ENCODE measurements at regions not wholly inside any gene's neighbourhood (a gene's known extent, or its start where the extent isn't known, plus 50 kb on each side); places are given as distances from the start of the nearest gene placed in this dataset.
"Not testable (repeated sequence)": the region's sequence is repeated elsewhere in the genome, so short reads cannot be mapped to it uniquely, and the experiment has no call there.

DNA sequence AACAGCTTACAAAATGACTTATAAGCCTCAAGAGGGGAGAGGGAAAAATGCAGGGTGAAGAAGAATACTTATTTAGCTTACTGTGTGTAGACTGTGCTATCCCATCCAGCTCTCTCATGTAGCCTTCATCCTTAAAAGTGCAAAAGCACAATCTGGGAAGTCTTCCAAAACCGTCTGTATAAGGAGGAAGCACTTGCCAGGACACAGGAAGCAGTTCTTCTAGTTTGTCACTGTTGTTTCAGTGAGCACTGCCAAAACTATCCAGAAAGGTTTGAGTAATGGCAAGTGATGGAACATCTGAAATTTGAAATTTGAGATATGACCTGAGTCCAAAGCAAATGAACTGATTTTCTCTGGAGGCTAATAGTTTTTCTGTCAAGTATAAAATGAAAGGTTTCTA, 140.8 kb upstream of the ISL1 start:
- no peaks in the 10 kb centered on the region for H4K20me1 ChIP-seq (ENCODE audit: insufficient read depth, low read length)
- TF ChIP-seq EZH2 (IDR thresholded peaks at IDR 0.05; ENCODE audit: borderline replicate concordance, low read depth, low read length, severe bottlenecking) = no peak
- TF ChIP-seq, protein P1, sequence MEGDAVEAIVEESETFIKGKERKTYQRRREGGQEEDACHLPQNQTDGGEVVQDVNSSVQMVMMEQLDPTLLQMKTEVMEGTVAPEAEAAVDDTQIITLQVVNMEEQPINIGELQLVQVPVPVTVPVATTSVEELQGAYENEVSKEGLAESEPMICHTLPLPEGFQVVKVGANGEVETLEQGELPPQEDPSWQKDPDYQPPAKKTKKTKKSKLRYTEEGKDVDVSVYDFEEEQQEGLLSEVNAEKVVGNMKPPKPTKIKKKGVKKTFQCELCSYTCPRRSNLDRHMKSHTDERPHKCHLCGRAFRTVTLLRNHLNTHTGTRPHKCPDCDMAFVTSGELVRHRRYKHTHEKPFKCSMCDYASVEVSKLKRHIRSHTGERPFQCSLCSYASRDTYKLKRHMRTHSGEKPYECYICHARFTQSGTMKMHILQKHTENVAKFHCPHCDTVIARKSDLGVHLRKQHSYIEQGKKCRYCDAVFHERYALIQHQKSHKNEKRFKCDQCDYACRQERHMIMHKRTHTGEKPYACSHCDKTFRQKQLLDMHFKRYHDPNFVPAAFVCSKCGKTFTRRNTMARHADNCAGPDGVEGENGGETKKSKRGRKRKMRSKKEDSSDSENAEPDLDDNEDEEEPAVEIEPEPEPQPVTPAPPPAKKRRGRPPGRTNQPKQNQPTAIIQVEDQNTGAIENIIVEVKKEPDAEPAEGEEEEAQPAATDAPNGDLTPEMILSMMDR (IDR thresholded peaks at IDR 0.05; ENCODE audit: borderline replicate concordance, extremely low read depth, low read length, poor library complexity, severe bottlenecking) = no peak
- no peaks in the 10 kb centered on the region for H3K9me3 ChIP-seq (ENCODE audit: insufficient read depth, low read length, severe bottlenecking)
- ATAC-seq (ENCODE audit: insufficient read depth, low read depth) (no peak), DNase-seq (no peak)
- H3K27me3 ChIP-seq (ENCODE audit: insufficient read depth, low read length, poor library complexity) = no peaks in the 10 kb centered on the region
- H3K79me2 ChIP-seq (ENCODE audit: insufficient read depth, low read length) = no peaks in the 10 kb centered on the region
- no peak overlapping the region for H3K4me2 ChIP-seq (ENCODE audit: insufficient read depth, low read length)
- H3K27ac ChIP-seq (ENCODE audit: low read length) = no peak overlapping the region
- no peak overlapping the region for H3K4me3 ChIP-seq (ENCODE audit: low read depth in 1 of 2, low read length in 2 of 2)
- H3K9ac ChIP-seq (ENCODE audit: low read depth, low read length) = no peak overlapping the region
- H3K4me1 ChIP-seq (ENCODE audit: insufficient read depth, low read length) = no peaks in the 10 kb centered on the region
- no peaks in the 10 kb centered on the region for H3K36me3 ChIP-seq (ENCODE audit: insufficient read depth, low read length)
- no peak overlapping the region for H2AFZ ChIP-seq (ENCODE audit: low read depth, low read length)

DNA sequence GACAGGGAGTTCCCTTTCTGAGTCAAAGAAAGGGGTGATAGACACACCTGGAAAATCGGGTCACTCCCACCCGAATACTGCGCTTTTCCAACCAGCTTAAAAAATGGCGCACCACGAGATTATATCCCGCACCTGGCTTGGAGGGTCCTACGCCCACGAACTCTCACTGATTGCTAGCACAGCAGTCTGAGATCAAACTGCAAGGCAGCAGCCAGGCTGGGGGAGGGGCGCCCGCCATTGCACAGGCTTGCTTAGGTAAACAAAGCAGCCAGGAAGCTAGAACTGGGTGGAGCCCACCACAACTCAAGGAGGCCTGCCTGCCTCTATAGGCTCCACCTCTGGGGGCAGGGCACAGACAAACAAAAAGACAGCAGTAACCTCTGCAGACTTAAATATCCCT, 132.3 kb upstream of the ISL1 start:
- not testable (repeated sequence) for H3K27me3 ChIP-seq (ENCODE audit: insufficient read depth, low read length, poor library complexity); H3K4me1 ChIP-seq (ENCODE audit: insufficient read depth, low read length); H3K9ac ChIP-seq (ENCODE audit: low read depth, low read length); H4K20me1 ChIP-seq (ENCODE audit: insufficient read depth, low read length); H3K4me2 ChIP-seq (ENCODE audit: insufficient read depth, low read length); ATAC-seq (ENCODE audit: insufficient read depth, low read depth); H3K36me3 ChIP-seq (ENCODE audit: insufficient read depth, low read length); H3K79me2 ChIP-seq (ENCODE audit: insufficient read depth, low read length); H3K9me3 ChIP-seq (ENCODE audit: insufficient read depth, low read length, severe bottlenecking); H3K27ac ChIP-seq (ENCODE audit: low read length); H2AFZ ChIP-seq (ENCODE audit: low read depth, low read length); H3K4me3 ChIP-seq (ENCODE audit: low read depth in 1 of 2, low read length in 2 of 2)
- DNase-seq = peak; percentile 10

DNA sequence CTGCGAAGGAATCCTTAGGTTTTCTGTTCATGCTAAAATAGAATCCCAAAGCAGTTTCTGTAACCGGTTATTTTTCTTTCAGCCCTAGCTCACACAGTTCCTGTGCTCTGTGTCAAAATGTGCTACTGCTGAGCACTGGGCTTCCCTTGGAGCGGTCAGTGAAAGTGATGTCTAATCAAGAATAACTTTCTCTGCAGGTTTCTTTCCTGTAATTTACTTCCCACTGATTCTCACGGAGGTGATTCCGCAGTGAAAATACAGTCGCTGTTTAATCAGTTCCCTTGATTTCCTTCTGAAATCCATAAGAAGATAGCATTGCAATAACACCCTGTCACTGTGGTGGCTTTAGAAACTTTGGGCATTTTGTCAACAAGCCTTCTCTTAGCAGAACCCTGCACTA, 112.0 kb upstream of the ISL1 start:
- TF ChIP-seq, protein P1 (IDR thresholded peaks at IDR 0.05; ENCODE audit: borderline replicate concordance, extremely low read depth, low read length, poor library complexity, severe bottlenecking) = no peak
- no peak for ATAC-seq (ENCODE audit: insufficient read depth, low read depth)

DNA sequence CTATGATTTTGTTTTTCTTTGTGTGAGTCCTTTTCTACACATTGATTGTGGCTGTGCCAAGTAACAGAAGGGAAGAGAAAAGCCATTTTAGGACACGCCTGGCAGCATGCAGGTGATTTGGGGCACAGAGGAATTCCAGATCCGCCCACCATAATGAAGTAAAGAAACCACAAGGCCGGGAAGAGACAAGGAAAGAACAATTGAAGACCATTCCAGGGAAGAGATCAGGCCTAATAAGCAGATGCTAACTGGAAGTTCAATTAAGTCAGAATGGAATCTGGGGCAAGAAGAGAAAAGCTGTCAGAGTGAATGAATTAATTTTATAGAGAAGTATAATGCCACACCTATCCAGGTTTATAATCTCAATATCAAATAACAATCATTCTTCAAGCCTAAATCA, 110.2 kb upstream of the ISL1 start:
- H3K36me3 ChIP-seq (ENCODE audit: insufficient read depth, low read length) = no peaks in the 10 kb centered on the region
- no peak overlapping the region for H3K4me2 ChIP-seq (ENCODE audit: insufficient read depth, low read length)
- H3K9me3 ChIP-seq (ENCODE audit: insufficient read depth, low read length, severe bottlenecking) = no peaks in the 10 kb centered on the region
- no peak overlapping the region for H3K9ac ChIP-seq (ENCODE audit: low read depth, low read length)
- no peak overlapping the region for H2AFZ ChIP-seq (ENCODE audit: low read depth, low read length)
- no peak for TF ChIP-seq EZH2 (IDR thresholded peaks at IDR 0.05; ENCODE audit: borderline replicate concordance, low read depth, low read length, severe bottlenecking)
- TF ChIP-seq, protein P1 (IDR thresholded peaks at IDR 0.05; ENCODE audit: borderline replicate concordance, extremely low read depth, low read length, poor library complexity, severe bottlenecking) = no peak
- H3K27me3 ChIP-seq (ENCODE audit: insufficient read depth, low read length, poor library complexity) = no peaks in the 10 kb centered on the region
- H3K4me3 ChIP-seq (ENCODE audit: low read depth in 1 of 2, low read length in 2 of 2) = no peak overlapping the region
- no peak overlapping the region for H3K27ac ChIP-seq (ENCODE audit: low read length)
- DNase-seq (no peak), ATAC-seq (ENCODE audit: insufficient read depth, low read depth) (no peak)
- no peaks in the 10 kb centered on the region for H3K79me2 ChIP-seq (ENCODE audit: insufficient read depth, low read length)
- H3K4me1 ChIP-seq (ENCODE audit: insufficient read depth, low read length) = no peaks in the 10 kb centered on the region
- H4K20me1 ChIP-seq (ENCODE audit: insufficient read depth, low read length) = no peaks in the 10 kb centered on the region

More for the DNA sequence above, 112.0 kb upstream of the ISL1 start:
- no peak for DNase-seq
- Histone ChIP-seq H4K20me1 (ENCODE audit: insufficient read depth, low read length) (no peaks in the 10 kb centered on the region), H3K4me1 (ENCODE audit: insufficient read depth, low read length) (no peaks in the 10 kb centered on the region), H3K4me3 (ENCODE audit: low read depth in 1 of 2, low read length in 2 of 2) (no peak overlapping the region), H3K9me3 (ENCODE audit: insufficient read depth, low read length, severe bottlenecking) (no peaks in the 10 kb centered on the region), H3K36me3 (ENCODE audit: insufficient read depth, low read length) (no peaks in the 10 kb centered on the region), H3K27ac (ENCODE audit: low read length) (no peak overlapping the region), H3K9ac (ENCODE audit: low read depth, low read length) (no peak overlapping the region), H2AFZ (ENCODE audit: low read depth, low read length) (no peak overlapping the region), H3K4me2 (ENCODE audit: insufficient read depth, low read length) (no peak overlapping the region), H3K79me2 (ENCODE audit: insufficient read depth, low read length) (no peaks in the 10 kb centered on the region), H3K27me3 (ENCODE audit: insufficient read depth, low read length, poor library complexity) (no peaks in the 10 kb centered on the region)

All from DND-41 (cell line).